HEK293T (cell line): ENCODE measurements at regions not wholly inside any gene's neighbourhood (a gene's known extent, or its start where the extent isn't known, plus 50 kb on each side); places are given as distances from the start of the nearest gene placed in this dataset.

Source experiments
- CTCF ChIA-PET: fragments of 350-600 bp; formaldehyde crosslinking; extraction: SDS; loops from one replicate; lab custom pipeline; 2021; ENCODE audit warnings: antibody characterized with exemption, inconsistent platforms; lab: Yijun Ruan, JAX
- POLR2A ChIA-PET: fragments of 350-600 bp; formaldehyde crosslinking; extraction: SDS; loops from one replicate; lab custom pipeline; 2020; ENCODE audit warnings: antibody characterized with exemption, inconsistent platforms; lab: Yijun Ruan, JAX
- DNase-seq: peaks from one replicate; pipeline ENCODE4 v3.0.0; 2012; ENCODE audit warnings: mixed read lengths; ENCODE audit errors: extremely low spot score
- ARNT ChIP-seq: fragments of 450-650 bp; IDR thresholded peaks from 2 replicates; pipeline ENCODE4 v1.6.1; 2017; ENCODE audit warnings: mild to moderate bottlenecking
- BHLHE40 ChIP-seq: fragments of 450-650 bp; IDR thresholded peaks from 2 replicates; pipeline ENCODE4 v1.6.1; 2016; ENCODE audit warnings: mild to moderate bottlenecking, moderate library complexity, borderline replicate concordance
- CTBP1 ChIP-seq: fragments of 450-650 bp; IDR thresholded peaks from 2 replicates; pipeline ENCODE4 v1.6.1; 2016; ENCODE audit warnings: borderline replicate concordance
- ELF4 ChIP-seq: fragments of 450-650 bp; IDR thresholded peaks from 2 replicates; pipeline ENCODE4 v1.6.1; 2017; ENCODE audit warnings: antibody characterized with exemption
- FOXA1 ChIP-seq: fragments of 450-650 bp; IDR thresholded peaks from 2 replicates; pipeline ENCODE4 v1.6.1; 2016; ENCODE audit warnings: mild to moderate bottlenecking
- FOXK2 ChIP-seq: fragments of 450-650 bp; IDR thresholded peaks from 2 replicates; pipeline ENCODE4 v1.6.1; 2016; ENCODE audit warnings: mild to moderate bottlenecking
- FOXM1 ChIP-seq: fragments of 450-650 bp; IDR thresholded peaks from 2 replicates; pipeline ENCODE4 v1.6.1; 2017; ENCODE audit warnings: mild to moderate bottlenecking, borderline replicate concordance
- HDGF ChIP-seq: fragments of 450-650 bp; IDR thresholded peaks from 2 replicates; pipeline ENCODE4 v1.6.1; 2017; ENCODE audit warnings: antibody characterized with exemption, borderline replicate concordance
- L3MBTL2 ChIP-seq: fragments of 450-650 bp; conservative IDR thresholded peaks from 2 replicates; pipeline ENCODE4 v1.6.1; 2016; ENCODE audit warnings: mild to moderate bottlenecking
- LEF1 ChIP-seq: fragments of 450-650 bp; IDR thresholded peaks from 2 replicates; pipeline ENCODE4 v1.6.1; 2017; ENCODE audit warnings: mild to moderate bottlenecking, borderline replicate concordance
- NFRKB ChIP-seq: fragments of 450-650 bp; IDR thresholded peaks from 2 replicates; pipeline ENCODE4 v1.6.1; 2016; ENCODE audit warnings: mild to moderate bottlenecking, moderate library complexity
- SP1 ChIP-seq: fragments of 450-650 bp; IDR thresholded peaks from 2 replicates; pipeline ENCODE4 v1.6.1; 2017
- SUZ12 ChIP-seq: fragments of 450-650 bp; IDR thresholded peaks from 2 replicates; pipeline ENCODE4 v1.6.1; 2016; ENCODE audit warnings: mild to moderate bottlenecking
- TARDBP ChIP-seq: fragments of 450-650 bp; IDR thresholded peaks from 2 replicates; pipeline ENCODE4 v1.6.1; 2016
- ZNF384 ChIP-seq: fragments of 450-650 bp; IDR thresholded peaks from 2 replicates; pipeline ENCODE4 v1.6.1; 2016
- TF ChIP-seq, protein P1 (sequence below): fragments of 450-650 bp; IDR thresholded peaks from 2 replicates; pipeline ENCODE4 v1.6.1; 2016

DNA sequence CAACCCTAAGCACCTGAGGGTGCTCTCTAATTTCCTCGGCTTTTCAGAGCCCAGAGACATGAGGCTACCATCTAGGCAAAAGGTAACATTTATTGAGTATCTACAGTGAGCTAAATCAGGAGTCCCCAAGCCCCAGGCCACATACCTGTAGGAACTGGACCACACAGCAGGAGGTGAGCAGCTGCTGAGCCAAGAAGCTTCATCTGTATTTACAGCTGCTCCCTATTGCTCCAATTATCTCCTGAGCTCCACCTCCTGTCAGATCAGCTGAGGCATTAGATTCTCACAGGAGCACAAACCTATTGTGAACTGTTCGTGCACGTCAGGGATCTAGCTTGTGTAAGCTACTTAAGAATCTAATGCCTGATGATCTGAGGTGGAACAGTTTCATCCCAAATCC lies 70.2 kb downstream of the RND3 start:
- TF ChIP-seq L3MBTL2: no peak
- no peak for TF ChIP-seq BHLHE40
- no peak for TF ChIP-seq ZNF384
- TF ChIP-seq SP1: no peak
- no peak for TF ChIP-seq TARDBP
- no peak for TF ChIP-seq SUZ12
- TF ChIP-seq ARNT: no peak
- TF ChIP-seq NFRKB: no peak
- TF ChIP-seq FOXM1: no peak
- TF ChIP-seq LEF1: no peak
- TF ChIP-seq FOXK2: no peak
- TF ChIP-seq CTBP1: no peak
- TF ChIP-seq FOXA1: no peak
- TF ChIP-seq ELF4: no peak
- TF ChIP-seq HDGF: no peak
- TF ChIP-seq, protein P1, sequence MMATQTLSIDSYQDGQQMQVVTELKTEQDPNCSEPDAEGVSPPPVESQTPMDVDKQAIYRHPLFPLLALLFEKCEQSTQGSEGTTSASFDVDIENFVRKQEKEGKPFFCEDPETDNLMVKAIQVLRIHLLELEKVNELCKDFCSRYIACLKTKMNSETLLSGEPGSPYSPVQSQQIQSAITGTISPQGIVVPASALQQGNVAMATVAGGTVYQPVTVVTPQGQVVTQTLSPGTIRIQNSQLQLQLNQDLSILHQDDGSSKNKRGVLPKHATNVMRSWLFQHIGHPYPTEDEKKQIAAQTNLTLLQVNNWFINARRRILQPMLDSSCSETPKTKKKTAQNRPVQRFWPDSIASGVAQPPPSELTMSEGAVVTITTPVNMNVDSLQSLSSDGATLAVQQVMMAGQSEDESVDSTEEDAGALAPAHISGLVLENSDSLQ: no peak
- ChIA-PET POLR2A (no interaction called here), CTCF (no interaction called here)
- no peak for DNase-seq

- DNase-seq: no peak
- CTCF ChIA-PET: no interaction called here
- TF ChIP-seq LEF1: no peak
- POLR2A ChIA-PET: no interaction called here
Observed at GRCh38 chr2:150415022-150415421, 72.4 kb downstream of the RND3 start.

DNA sequence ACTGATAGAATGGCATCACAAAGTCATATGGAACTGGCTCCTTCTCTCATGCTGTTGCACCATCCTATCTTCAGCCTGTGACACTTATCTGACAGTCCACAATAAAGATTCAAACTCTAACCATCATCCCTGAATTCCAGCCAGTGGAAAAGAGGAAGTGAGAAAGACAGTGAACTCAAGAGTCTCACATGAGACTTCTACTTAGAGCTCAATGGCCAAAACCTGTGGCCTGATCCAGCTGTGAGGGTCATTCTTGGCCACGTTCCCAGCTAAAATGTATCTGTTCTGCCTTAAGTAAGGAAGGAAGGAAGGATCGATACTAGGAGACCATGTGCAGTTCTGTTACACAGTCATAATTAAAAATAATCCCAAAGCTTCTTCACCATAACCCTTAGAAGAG lies 73.6 kb downstream of the RND3 start:
- no peak for DNase-seq
- ChIA-PET POLR2A (no interaction called here), CTCF (no interaction called here)
- TF ChIP-seq ELF4: no peak
- no peak for TF ChIP-seq ARNT
- no peak for TF ChIP-seq FOXK2
- no peak for TF ChIP-seq TARDBP
- no peak for TF ChIP-seq FOXA1
- TF ChIP-seq BHLHE40: no peak
- no peak for TF ChIP-seq SP1
- no peak for TF ChIP-seq FOXM1
- no peak for TF ChIP-seq L3MBTL2
- TF ChIP-seq SUZ12: no peak
- TF ChIP-seq HDGF: no peak
- no peak for TF ChIP-seq ZNF384
- no peak for TF ChIP-seq NFRKB
- TF ChIP-seq CTBP1: no peak
- TF ChIP-seq, protein P1: no peak
- TF ChIP-seq LEF1: no peak

- no peak for DNase-seq
- TF ChIP-seq ZNF384 (no peak), L3MBTL2 (no peak), FOXA1 (no peak), BHLHE40 (no peak)
- TF ChIP-seq, protein P1: no peak
- ChIA-PET POLR2A (no interaction called here), CTCF (interaction anchor here (0.6 kb wide), 1 partner anchor 12 kb away, joined by 6 read pairs; no protein-coding TSS in a partner anchor)
Observed at GRCh38 chr2:150413366-150413765, 74.1 kb downstream of the RND3 start.

- CTCF ChIA-PET: no interaction called here
- TF ChIP-seq CTBP1 (no peak), L3MBTL2 (no peak), BHLHE40 (no peak), ZNF384 (no peak), TARDBP (no peak), FOXM1 (no peak), SP1 (no peak), FOXK2 (no peak), ARNT (no peak), LEF1 (no peak), HDGF (no peak), FOXA1 (no peak), SUZ12 (no peak), ELF4 (no peak), NFRKB (no peak)
- TF ChIP-seq, protein P1: no peak
- POLR2A ChIA-PET: no interaction called here
- DNase-seq: no peak
Observed at GRCh38 chr2:150410809-150411208, 76.7 kb downstream of the RND3 start.

DNA sequence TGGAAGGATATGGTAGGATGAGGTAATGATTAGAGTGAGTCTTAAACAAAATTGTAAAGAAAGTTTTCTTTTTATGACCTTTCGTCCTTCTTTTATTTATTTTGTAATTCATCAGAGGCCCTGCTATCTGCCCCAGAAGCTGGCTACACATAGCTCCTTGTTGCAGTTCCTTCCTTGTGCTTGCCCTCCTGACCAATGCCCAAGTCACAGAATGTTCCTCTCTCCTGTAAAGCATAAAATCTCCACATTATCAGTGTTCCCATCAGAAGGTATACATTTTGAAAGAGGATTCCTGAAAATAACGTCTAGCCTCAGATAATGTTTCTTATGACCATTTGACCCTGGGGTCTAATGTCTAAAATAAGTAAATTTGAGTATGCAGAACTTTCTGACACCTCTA lies 78.3 kb downstream of the RND3 start:
- TF ChIP-seq ELF4 (no peak), BHLHE40 (no peak), ZNF384 (no peak)
- ChIA-PET POLR2A (no interaction called here), CTCF (no interaction called here)
- no peak for DNase-seq
